HG02763 (cell line): ENCODE measurements at regions not wholly inside any gene's neighbourhood (a gene's known extent, or its start where the extent isn't known, plus 50 kb on each side); places are given as distances from the start of the nearest gene placed in this dataset.

ENCODE experiments used
- ATAC-seq: cut with Tn5 transposase; IDR thresholded peaks from one replicate; pipeline ENCODE4 v1.9.1; 2021; ENCODE audit warnings: mild to moderate bottlenecking, moderate library complexity; ENCODE audit not compliant: unreplicated experiment

DNA sequence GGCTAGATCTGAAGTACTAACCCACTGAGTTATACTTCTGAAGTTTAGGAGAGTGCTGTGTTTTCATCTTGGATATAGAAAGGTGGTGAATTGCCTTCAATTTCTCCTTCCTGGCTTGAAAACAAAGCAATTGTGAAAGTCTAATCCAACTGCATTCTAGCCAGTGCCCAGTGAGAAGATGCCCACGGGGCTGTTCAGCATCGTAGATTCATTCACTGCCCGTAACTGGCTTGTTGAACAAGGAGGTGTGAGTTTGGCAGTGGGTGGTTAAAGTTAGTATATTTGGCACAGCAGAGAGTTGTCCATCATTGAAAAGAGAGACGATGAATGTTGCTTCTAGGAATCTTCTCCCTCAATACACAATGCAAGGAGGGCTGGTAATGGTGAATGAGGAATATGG is 82.3 kb upstream of the RND3 start:
- ATAC-seq, result no peak

DNA sequence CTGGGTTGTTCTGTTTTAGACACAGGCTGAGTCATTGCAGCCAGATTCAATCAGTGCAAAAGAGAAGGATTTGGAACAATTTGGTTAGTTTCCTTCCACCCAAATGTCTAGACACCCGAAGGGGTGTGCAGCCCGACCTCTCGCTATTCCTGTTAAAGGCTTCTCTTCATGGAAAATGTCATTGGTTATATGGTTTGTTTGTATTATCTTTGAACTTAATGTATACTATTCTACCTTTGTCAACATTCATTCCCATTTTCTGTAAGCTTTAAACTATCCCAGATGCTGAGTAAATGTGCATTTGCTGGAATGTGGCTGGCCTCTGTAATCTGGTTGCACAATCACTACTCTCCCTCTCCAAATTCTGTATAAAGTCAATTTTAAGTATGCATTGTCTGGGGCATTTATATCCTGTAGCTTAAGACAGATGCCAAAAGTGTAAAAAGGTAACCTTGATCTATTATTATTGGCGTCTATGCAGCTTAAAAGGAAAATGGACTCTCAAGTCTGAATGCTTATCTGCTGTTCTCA is 80.4 kb upstream of the RND3 start:
- ATAC-seq, result no peak

DNA sequence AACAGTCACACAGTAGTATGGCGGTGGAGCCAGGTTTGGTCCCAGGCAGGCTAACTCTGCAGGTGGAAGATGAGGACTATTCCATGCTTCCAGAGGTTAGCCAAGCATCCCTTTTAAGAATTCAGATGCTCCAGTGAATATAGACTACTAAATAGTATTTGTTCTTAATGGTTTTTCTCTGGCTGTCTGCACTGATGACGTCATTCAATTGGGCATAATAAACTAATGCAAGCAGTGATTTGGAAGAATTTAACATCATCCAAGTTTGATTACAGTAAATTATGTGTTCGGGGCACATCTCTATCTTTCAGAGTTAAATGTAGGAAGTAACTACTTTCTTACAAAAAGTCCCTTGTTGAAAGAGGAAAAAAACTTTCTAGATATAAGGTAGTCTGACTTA is 78.8 kb upstream of the RND3 start:
- ATAC-seq, result no peak

DNA sequence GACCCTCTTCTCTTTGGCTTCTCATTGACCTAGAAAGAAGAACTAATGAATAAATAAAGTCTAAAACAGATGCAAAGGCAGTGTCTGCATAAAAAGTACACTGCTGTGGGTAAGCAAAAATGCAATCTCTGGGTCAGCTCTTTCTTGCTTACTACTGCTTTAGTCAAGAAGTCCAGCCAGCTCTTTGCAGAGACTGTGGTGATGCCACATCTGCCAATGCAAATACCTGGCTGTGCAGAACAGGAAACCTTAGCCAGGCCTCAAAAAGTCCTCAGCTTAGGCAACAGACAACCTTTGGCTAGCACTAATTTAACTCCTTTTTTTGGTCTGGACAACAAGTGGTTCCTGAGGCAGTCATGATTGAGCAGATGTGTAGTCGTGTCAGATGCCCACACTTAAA is 73.6 kb upstream of the RND3 start:
- no peak for ATAC-seq

DNA sequence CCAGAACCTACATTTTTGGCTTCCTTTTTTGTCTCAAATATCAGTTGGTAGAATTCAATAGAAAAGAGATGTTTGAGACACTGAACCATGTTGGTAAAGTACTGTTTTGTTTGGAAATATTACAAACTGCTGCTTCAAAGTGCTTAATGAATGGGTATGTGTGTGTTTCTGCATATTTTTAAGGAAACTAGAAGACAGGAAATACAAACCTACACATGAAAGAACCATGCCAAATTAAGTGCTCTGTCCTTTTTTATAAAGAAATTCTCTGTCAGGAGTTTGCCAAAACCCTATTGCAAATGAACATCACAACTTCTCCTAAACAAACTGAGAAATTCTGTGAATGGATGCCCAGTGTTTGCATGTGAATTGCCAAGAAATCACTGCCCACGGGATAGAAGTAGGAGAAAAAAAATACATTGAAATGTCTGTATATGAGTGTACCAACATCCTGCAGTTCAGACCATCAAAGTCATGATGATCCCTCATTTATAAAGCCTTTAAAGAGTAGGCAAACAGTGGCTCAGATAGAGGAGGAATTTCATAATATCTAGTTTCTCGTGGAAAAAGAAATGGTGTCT is 69.6 kb upstream of the RND3 start:
- ATAC-seq, result no peak

DNA sequence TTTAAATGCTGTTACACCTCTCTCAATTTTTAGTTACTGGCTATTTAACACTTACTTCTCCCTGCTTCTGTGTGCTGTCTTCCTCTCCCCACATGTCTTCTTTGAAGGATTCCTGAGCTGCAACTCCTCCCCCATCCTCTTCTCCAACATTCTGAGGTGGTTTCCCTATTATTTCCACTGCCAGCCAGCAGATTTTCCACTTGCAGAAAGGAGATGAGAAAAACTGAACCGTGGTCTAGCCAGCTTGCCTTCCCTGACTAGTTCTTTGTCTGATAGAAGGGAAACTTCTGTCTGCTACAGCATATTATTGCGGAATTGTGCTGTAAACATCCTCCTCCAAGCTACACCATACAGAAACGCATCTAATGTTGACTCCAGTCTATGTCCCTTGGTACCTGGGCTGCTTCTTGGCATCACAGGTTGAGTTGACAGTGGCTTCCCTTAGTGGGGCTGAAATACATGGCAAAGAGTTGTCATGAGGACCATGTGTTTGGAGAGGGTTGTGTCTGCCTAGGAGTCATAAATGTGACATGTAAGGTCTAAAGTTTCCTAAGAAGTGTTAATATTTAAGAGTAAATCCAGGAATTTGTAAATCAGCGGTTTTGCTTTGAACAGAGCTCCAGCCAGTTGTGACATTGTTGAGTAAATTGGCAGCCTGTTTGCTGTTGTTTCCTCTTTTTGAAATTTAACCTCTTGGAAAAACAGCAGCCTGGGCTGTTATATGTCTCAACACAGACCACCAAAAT is 68.3 kb upstream of the RND3 start:
- no peak for ATAC-seq

DNA sequence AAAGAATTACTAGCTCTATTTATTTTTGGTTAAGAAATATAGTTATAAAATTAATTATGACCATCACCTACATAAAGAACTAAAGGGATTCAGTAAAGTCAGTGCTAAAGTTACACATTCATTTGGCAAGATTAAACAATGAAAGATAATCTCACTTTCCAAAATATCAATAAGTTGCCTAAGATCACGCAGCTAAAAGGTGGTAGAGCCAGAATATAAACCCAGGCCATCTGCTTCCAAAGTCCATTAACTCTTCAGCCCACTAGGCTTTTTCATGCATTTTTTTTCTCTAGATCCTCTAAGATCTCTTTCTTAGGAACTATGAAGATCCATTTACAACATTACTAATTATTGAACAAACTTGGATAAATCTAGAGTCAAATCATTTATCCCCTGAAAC is 66.6 kb upstream of the RND3 start:
- ATAC-seq, result no peak

DNA sequence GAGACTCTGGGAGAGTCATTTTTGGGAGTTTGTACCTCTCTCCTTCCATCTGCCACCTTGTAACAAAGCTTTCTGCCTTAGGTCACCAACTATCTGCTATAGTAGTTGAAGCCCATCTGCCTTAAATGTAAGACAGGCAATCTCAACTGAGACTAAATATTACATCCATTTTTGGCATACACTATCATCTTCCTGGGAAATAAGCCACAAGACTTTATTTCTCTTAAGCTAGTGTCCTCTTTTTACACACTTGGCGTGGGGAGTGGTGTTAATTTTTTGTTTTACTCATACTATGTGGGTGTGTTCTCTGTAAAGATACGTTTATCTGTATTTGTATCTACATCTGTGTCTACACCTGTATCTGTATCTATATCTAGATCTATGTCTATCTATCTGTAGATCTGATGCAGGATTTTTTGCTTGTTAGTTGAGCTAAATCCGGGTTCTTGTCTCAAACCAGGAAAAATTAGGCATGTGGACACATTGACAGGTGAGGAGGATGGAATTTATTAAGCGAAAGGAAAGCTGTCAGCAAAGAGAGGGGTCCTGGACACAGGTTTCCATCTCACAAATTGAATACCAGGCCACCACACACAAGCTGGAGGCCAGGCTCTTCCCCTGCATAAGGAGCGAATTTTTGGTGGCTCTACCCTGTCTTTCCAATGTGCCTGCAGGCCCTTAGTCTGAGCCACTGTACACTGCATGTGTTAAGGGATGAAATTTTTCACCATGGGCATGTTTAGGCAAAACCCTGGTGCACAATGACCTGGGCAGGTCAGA is 64.8 kb upstream of the RND3 start:
- no peak for ATAC-seq

DNA sequence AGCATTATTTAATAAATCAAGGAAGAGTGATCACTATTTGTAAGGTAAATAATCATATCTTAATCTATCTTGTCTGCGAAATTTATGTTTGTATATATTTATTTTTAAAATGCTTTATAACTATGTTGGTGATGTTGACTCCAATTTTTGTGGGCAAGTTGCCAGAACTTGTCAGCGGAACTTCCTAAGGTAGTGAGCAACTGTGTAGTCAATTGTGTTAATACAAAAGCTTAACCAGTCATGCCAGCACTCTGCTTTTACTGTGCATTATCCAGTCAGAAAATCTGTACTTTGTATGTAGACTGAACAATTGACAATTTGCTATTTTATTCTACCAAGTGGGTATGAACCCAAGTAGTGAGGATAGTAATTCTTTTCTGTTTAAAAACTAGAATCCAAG is 61.9 kb upstream of the RND3 start:
- ATAC-seq, result no peak

DNA sequence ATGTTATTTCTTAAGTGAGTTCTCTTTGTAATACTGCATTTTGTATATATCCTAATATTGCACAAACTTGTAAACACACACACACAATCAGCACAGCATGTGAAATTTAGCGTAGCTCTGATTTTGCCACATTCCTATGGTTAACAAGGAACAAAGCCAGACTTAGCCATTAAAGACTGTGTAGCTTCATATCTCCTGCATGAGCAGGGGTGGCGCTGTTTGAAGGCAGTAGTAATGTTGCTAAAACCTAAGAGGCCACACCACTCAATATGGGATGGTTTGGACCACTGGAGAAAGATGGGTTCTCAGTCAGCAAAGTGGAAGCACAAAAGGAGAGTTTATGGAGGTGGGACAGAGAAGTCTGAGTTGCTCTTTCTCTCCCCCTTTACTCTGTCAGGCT is 61.1 kb upstream of the RND3 start:
- ATAC-seq, result no peak

DNA sequence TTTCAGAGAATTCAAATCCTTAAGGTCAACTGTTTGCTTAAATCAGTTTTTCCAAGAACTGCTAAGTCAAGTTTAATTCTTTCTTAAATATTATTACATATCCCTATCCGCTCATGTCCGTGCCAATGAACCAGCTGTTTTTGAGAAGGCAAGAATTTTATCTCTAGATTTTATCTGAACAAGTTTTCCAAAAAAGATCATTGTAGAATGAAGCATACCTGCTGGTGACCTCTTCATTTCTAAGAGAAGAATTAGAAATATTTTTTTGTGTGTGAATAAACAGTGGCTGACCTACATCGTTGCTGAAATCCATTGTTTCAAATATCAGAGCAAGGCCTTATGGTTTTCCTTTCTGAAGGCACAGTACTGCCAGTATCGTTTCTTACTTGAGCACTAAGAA is 58.4 kb upstream of the RND3 start:
- ATAC-seq, result no peak

DNA sequence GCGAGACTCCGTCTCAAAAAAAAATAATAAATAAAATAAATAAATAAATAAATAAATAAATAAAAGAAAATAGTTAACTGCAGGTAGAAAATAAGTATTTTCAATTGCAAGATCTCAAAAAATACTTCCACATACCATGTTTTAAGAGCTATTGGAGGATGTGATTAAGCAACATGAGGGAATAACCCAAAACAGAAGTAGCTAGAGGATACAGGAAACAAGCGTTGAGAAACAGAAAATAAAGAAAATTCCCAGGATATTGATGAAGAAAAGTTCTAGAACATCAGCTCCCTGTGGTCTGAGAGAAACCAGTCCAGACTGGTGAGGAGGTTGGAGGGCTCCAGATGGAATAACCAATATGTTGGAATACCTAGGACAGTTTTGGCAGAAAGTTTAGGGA is 57.3 kb upstream of the RND3 start:
- ATAC-seq, result no peak

DNA sequence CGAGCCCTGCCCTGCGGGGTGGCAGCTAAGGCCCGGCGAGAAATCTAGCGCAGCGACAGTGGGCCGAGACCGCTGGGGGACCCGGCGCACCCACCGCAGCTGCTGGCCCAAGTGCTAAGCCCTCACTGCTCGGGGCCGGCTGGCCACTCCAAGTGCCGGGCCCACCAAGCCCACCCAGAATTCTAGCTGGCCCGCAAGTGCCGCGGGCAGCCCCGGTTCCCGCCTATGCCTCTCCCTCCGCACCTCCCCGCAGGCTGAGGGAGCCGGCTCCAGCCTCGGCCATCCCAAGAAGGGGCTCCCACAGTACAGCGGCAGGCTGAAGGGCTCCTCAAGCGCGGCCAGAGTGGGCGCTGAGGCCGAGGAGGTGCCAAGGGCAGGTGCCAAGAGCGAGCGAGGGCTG is 55.2 kb upstream of the RND3 start:
- ATAC-seq, result no peak

DNA sequence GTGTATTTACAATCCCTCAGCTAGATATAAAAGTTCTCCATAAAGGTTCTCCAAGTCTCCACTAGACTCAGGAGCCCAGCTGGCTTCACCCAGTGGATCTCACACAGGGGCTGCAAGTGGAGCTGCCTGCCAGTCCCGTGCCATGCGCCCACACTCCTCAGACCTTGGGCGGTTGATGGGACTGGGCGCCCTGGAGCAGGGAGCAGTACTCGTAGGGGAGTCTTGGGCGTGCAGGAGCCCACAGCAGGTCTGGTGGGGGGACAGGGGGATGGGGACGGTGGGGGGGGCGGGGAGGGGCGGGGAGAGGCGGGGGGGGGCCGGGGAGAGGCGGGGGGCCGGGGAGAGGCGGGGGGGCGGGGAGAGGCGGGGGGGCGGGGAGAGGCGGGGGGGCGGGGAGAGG is 54.7 kb upstream of the RND3 start:
- no peak for ATAC-seq

DNA sequence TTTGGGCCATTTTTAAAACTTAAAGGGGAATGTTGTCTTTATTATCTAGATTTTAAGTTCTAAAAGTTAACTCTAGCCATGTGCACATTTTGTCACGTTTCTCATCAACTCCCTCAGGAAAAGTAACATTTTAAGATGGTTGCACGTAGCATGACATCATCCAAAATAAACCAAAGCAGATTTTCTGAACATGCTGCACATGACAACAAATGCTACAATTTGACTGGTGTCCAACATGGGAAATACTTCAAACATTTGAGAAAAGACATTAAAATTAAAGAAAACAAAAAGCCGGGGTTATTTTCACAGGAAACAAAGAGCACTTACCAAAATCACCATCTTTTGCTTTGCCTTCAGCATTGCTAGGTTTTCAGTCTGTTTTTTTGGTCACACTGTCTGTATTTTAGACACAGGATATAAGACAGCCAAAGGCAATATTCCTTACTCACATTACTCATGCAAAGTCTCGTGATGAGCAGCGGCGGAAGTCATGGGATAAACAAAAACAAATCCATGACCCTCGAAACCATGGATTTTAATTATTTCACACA is 51.3 kb upstream of the RND3 start:
- ATAC-seq, result no peak
